ENCODE measurements at regions not wholly inside any gene's neighbourhood (a gene's known extent, or its start where the extent isn't known, plus 50 kb on each side); places are given as distances from the start of the nearest gene placed in this dataset.

- H3K27me3 Mint-ChIP-seq (ENCODE audit: insufficient read depth, low read depth, poor library complexity): peaks cover 2% of the 10 kb centered on the region
- Histone ChIP-seq H3K27ac (ENCODE audit: low read depth) (no peak overlapping the region), H3K9me2 (ENCODE audit: insufficient read depth) (no peaks in the 10 kb centered on the region), H3K36me3 (ENCODE audit: insufficient read depth) (no peaks in the 10 kb centered on the region), H3K4me3 (no peak overlapping the region), H3K79me2 (replicated peaks; ENCODE audit: insufficient read depth) (no peaks in the 10 kb centered on the region), H3K27me3 (ENCODE audit: insufficient read depth) (no peaks in the 10 kb centered on the region), H3K4me2 (no peak overlapping the region), H3F3A (replicated peaks; ENCODE audit: low read depth) (no peaks in the 10 kb centered on the region), H3K4me1 (ENCODE audit: insufficient read depth) (no peaks in the 10 kb centered on the region), H4K20me1 (replicated peaks; ENCODE audit: insufficient read depth) (no peaks in the 10 kb centered on the region), H2AFZ (no peak overlapping the region)
- DNase-seq (ENCODE audit: low spot score) (no peak), ATAC-seq (no peak)
- H3K4me1 Mint-ChIP-seq: no peaks in the 10 kb centered on the region
- H3K9me3 Mint-ChIP-seq: peaks cover 3% of the 10 kb centered on the region; the same call in 1 of the 3 replicates
- TF ChIP-seq NANOG (IDR thresholded peaks at IDR 0.05; ENCODE audit: borderline replicate concordance) (no peak), EZH2phosphoT487 (IDR thresholded peaks at IDR 0.05; ENCODE audit: unreplicated experiment) (no peak), ZNF331 (CRISPR knock-in tag; IDR thresholded peaks at IDR 0.05; ENCODE audit: low read depth) (no peak), CREB1 (CRISPR knock-in tag; IDR thresholded peaks at IDR 0.05; ENCODE audit: low read depth) (no peak), JUNB (IDR thresholded peaks at IDR 0.05; ENCODE audit: unreplicated experiment) (no peak), REST (IDR thresholded peaks at IDR 0.05; ENCODE audit: unreplicated experiment) (no peak), CTCF (conservative IDR thresholded peaks at IDR 0.05; ENCODE audit: low read depth in 2 of 2) (no peak), POLR2AphosphoS5 (IDR thresholded peaks at IDR 0.05; ENCODE audit: low read depth) (no peak), EZH2 (IDR thresholded peaks at IDR 0.05; ENCODE audit: low read depth, unreplicated experiment) (no peak), STAT1 (IDR thresholded peaks at IDR 0.05; ENCODE audit: unreplicated experiment) (no peak), ZNF114 (CRISPR knock-in tag; IDR thresholded peaks at IDR 0.05) (no peak)
- TF ChIP-seq, protein P1, sequence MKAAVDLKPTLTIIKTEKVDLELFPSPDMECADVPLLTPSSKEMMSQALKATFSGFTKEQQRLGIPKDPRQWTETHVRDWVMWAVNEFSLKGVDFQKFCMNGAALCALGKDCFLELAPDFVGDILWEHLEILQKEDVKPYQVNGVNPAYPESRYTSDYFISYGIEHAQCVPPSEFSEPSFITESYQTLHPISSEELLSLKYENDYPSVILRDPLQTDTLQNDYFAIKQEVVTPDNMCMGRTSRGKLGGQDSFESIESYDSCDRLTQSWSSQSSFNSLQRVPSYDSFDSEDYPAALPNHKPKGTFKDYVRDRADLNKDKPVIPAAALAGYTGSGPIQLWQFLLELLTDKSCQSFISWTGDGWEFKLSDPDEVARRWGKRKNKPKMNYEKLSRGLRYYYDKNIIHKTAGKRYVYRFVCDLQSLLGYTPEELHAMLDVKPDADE (IDR thresholded peaks at IDR 0.05): no peak
- TF ChIP-seq, protein P2, sequence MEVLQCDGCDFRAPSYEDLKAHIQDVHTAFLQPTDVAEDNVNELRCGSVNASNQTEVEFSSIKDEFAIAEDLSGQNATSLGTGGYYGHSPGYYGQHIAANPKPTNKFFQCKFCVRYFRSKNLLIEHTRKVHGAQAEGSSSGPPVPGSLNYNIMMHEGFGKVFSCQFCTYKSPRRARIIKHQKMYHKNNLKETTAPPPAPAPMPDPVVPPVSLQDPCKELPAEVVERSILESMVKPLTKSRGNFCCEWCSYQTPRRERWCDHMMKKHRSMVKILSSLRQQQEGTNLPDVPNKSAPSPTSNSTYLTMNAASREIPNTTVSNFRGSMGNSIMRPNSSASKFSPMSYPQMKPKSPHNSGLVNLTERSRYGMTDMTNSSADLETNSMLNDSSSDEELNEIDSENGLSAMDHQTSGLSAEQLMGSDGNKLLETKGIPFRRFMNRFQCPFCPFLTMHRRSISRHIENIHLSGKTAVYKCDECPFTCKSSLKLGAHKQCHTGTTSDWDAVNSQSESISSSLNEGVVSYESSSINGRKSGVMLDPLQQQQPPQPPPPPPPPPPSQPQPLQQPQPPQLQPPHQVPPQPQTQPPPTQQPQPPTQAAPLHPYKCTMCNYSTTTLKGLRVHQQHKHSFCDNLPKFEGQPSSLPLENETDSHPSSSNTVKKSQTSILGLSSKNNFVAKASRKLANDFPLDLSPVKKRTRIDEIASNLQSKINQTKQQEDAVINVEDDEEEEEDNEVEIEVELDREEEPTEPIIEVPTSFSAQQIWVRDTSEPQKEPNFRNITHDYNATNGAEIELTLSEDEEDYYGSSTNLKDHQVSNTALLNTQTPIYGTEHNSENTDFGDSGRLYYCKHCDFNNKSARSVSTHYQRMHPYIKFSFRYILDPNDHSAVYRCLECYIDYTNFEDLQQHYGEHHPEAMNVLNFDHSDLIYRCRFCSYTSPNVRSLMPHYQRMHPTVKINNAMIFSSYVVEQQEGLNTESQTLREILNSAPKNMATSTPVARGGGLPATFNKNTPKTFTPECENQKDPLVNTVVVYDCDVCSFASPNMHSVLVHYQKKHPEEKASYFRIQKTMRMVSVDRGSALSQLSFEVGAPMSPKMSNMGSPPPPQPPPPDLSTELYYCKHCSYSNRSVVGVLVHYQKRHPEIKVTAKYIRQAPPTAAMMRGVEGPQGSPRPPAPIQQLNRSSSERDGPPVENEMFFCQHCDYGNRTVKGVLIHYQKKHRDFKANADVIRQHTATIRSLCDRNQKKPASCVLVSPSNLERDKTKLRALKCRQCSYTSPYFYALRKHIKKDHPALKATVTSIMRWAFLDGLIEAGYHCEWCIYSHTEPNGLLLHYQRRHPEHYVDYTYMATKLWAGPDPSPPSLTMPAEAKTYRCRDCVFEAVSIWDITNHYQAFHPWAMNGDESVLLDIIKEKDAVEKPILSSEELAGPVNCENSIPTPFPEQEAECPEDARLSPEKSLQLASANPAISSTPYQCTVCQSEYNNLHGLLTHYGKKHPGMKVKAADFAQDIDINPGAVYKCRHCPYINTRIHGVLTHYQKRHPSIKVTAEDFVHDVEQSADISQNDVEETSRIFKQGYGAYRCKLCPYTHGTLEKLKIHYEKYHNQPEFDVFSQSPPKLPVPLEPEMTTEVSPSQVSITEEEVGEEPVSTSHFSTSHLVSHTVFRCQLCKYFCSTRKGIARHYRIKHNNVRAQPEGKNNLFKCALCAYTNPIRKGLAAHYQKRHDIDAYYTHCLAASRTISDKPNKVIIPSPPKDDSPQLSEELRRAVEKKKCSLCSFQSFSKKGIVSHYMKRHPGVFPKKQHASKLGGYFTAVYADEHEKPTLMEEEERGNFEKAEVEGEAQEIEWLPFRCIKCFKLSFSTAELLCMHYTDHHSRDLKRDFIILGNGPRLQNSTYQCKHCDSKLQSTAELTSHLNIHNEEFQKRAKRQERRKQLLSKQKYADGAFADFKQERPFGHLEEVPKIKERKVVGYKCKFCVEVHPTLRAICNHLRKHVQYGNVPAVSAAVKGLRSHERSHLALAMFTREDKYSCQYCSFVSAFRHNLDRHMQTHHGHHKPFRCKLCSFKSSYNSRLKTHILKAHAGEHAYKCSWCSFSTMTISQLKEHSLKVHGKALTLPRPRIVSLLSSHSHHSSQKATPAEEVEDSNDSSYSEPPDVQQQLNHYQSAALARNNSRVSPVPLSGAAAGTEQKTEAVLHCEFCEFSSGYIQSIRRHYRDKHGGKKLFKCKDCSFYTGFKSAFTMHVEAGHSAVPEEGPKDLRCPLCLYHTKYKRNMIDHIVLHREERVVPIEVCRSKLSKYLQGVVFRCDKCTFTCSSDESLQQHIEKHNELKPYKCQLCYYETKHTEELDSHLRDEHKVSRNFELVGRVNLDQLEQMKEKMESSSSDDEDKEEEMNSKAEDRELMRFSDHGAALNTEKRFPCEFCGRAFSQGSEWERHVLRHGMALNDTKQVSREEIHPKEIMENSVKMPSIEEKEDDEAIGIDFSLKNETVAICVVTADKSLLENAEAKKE (CRISPR knock-in tag; IDR thresholded peaks at IDR 0.05): no peak
- H3K36me3 Mint-ChIP-seq (ENCODE audit: low read depth): no peaks in the 10 kb centered on the region
- no peak overlapping the region for H3K4me3 Mint-ChIP-seq
- no peak overlapping the region for H3K27ac Mint-ChIP-seq
Observed at GRCh38 chr2:189959450-189959849, 103.1 kb downstream of the MSTN start.
